HCT116 (cell line): ENCODE measurements at regions not wholly inside any gene's neighbourhood (a gene's known extent, or its start where the extent isn't known, plus 50 kb on each side); places are given as distances from the start of the nearest gene placed in this dataset.

Source experiments
- ATAC-seq: fragments of 200-7000 bp; cut with Tn5 transposase; 2 replicates; pipeline ENCODE4 v1.9.1; 2020; ENCODE audit warnings: mild to moderate bottlenecking, moderate library complexity
- BruUV-seq: library from RNA; stranded (reverse); fragments of 400-500 nt; replicated peaks from 2 replicates; lab custom pipeline; 2021; lab: Mats Ljungman, UMichigan
- CTCF ChIA-PET: fragments of 300-600 bp; sonication (Branson Sonifier 250); formaldehyde crosslinking; loops from one replicate; lab custom pipeline; 2021; ENCODE audit warnings: antibody characterized with exemption; lab: Charles Lee
- POLR2A ChIA-PET: fragments of 300-600, 350-600 bp; sonication (Branson Sonifier 250); formaldehyde crosslinking; loops from one replicate; lab custom pipeline; 2021; ENCODE audit warnings: antibody characterized with exemption; lab: Charles Lee
- RAD21 ChIA-PET, 2 experiments: fragments of 300-600 bp; sonication (Branson Sonifier 250); formaldehyde crosslinking; loops; one replicate each; lab custom pipeline; 2023; ENCODE audit warnings: low total read pairs in 2 of 2; ENCODE audit not compliant: uncharacterized antibody in 2 of 2, unreplicated experiment in 2 of 2, low non-redundant PET in 1 of 2; lab: Charles Lee
- DNase-seq: peaks from one replicate; pipeline ENCODE4 v3.0.0-alpha.2; 2010; ENCODE audit warnings: low read depth, low spot score
- H2AFZ ChIP-seq: fragments of 200-600 bp; shearing (Covaris generic), sonication (generic); 2 replicates; pipeline ENCODE4 v1.6.1; 2017; ENCODE audit warnings: low read depth, mixed run types, mixed read lengths, antibody characterized with exemption, low read length; ENCODE audit not compliant: poor library complexity, severe bottlenecking
- H3K27ac ChIP-seq: 2 replicates; pipeline ENCODE4 v1.5.1; 2012; ENCODE audit warnings: low read depth, low read length
- H3K27me3 ChIP-seq: fragments of 200-600 bp; sonication (generic); 2 replicates; pipeline ENCODE4 v1.6.1; 2016; ENCODE audit warnings: mixed run types, low read length, mixed read lengths; ENCODE audit not compliant: insufficient read depth
- H3K36me3 ChIP-seq, 2 experiments: fragments of 200-500 bp in 1 of 2; fragments of 200-600 bp in 1 of 2; sonication (Bioruptor generic) in 1 of 2; sonication (generic) in 1 of 2; 2 replicates each; pipeline versions ENCODE4 v1.5.1 to v1.6.1; 2014 to 2016; ENCODE audit warnings: low read length in 2 of 2, inconsistent platforms in 1 of 2, mixed read lengths in 1 of 2, mixed run types in 1 of 2; ENCODE audit not compliant: insufficient read depth in 2 of 2, control insufficient read depth in 1 of 2
- H3K4me1 ChIP-seq, 2 experiments: fragments of 200-600 bp in 1 of 2; sonication (generic) in 1 of 2; 2 replicates each; pipeline versions ENCODE4 v1.5.1 to v1.6.1; 2012 to 2017; ENCODE audit warnings: low read length in 2 of 2, inconsistent platforms in 1 of 2, mild to moderate bottlenecking in 1 of 2, mixed read lengths in 1 of 2, mixed run types in 1 of 2, moderate library complexity in 1 of 2; ENCODE audit not compliant: insufficient read depth in 2 of 2, control insufficient read depth in 1 of 2
- H3K4me2 ChIP-seq: fragments of 200-600 bp; sonication (generic); 2 replicates; pipeline ENCODE4 v1.6.1; 2017; ENCODE audit warnings: mixed run types, low read length, mixed read lengths
- H3K4me3 ChIP-seq, 2 experiments: fragments of 200-600 bp in 1 of 2; sonication (generic) in 1 of 2; replicated peaks in 1 of 2; 2 replicates each; pipeline ENCODE4 v1.5.1; 2011 to 2016; ENCODE audit warnings: low read length in 2 of 2, control low read depth in 1 of 2, low read depth in 1 of 2, mild to moderate bottlenecking in 1 of 2, mixed read lengths in 1 of 2, mixed run types in 1 of 2
- H3K79me2 ChIP-seq: fragments of 200-600 bp; sonication (generic); 2 replicates; pipeline ENCODE4 v1.6.1; 2017; ENCODE audit warnings: mild to moderate bottlenecking, mixed run types, low read length, moderate library complexity, mixed read lengths; ENCODE audit not compliant: insufficient read depth
- H3K9ac ChIP-seq: fragments of 200-600 bp; sonication (generic); 2 replicates; pipeline ENCODE4 v1.6.1; 2016; ENCODE audit warnings: low read length, mixed read lengths
- H3K9me2 ChIP-seq: fragments of 200-600 bp; sonication (generic), shearing (Covaris generic); 2 replicates; pipeline ENCODE4 v1.6.1; 2017; ENCODE audit warnings: mixed run types, mild to moderate bottlenecking, moderate library complexity; ENCODE audit not compliant: insufficient read depth
- H3K9me3 ChIP-seq, 2 experiments: fragments of 200-500 bp in 1 of 2; fragments of 200-600 bp in 1 of 2; sonication (Bioruptor generic) in 1 of 2; sonication (generic) in 1 of 2; 2 replicates each; pipeline ENCODE4 v1.6.1; 2014 to 2017; ENCODE audit warnings: low read length in 2 of 2, mixed read lengths in 2 of 2, inconsistent platforms in 1 of 2, low read depth in 1 of 2, mild to moderate bottlenecking in 1 of 2, mixed run types in 1 of 2, moderate library complexity in 1 of 2; ENCODE audit not compliant: control insufficient read depth in 1 of 2, insufficient read depth in 1 of 2
- H4K20me1 ChIP-seq: fragments of 200-600 bp; sonication (generic), shearing (Covaris generic); 2 replicates; pipeline ENCODE4 v1.6.1; 2017; ENCODE audit warnings: mixed run types, mild to moderate bottlenecking, moderate library complexity; ENCODE audit not compliant: insufficient read depth
- CEBPB ChIP-seq: IDR thresholded peaks from 2 replicates; pipeline ENCODE4 v1.6.1; 2012; ENCODE audit warnings: low read depth
- EGR1 ChIP-seq: IDR thresholded peaks from 2 replicates; pipeline ENCODE4 v1.6.1; 2012; ENCODE audit warnings: low read depth
- EZH2phosphoT487 ChIP-seq: fragments of 200-600 bp; IDR thresholded peaks from 2 replicates; pipeline ENCODE4 v1.6.1; 2018; ENCODE audit warnings: antibody characterized with exemption, borderline replicate concordance
- FOSL1 ChIP-seq: IDR thresholded peaks from 2 replicates; pipeline ENCODE4 v1.6.1; 2012; ENCODE audit warnings: low read depth
- JUND ChIP-seq: IDR thresholded peaks from 2 replicates; pipeline ENCODE4 v1.6.1; 2012
- POLR2A ChIP-seq: IDR thresholded peaks from 2 replicates; pipeline ENCODE4 v1.7.0; 2011; ENCODE audit warnings: borderline replicate concordance; ENCODE audit not compliant: insufficient read depth, insufficient read length; ENCODE audit errors: extremely low read depth
- POLR2AphosphoS5 ChIP-seq: IDR thresholded peaks from 2 replicates; pipeline ENCODE4 v1.6.1; 2011; ENCODE audit warnings: mild to moderate bottlenecking, low read depth, low read length, moderate library complexity
- RAD21 ChIP-seq: IDR thresholded peaks from 2 replicates; pipeline ENCODE4 v1.6.1; 2012; ENCODE audit warnings: low read depth, mild to moderate bottlenecking
- SP1 ChIP-seq: IDR thresholded peaks from 2 replicates; pipeline ENCODE4 v1.6.1; 2012; ENCODE audit warnings: low read depth
- TCF7L2 ChIP-seq: IDR thresholded peaks from 2 replicates; pipeline ENCODE4 v1.7.0; 2011; ENCODE audit warnings: borderline replicate concordance, inconsistent platforms; ENCODE audit not compliant: insufficient read depth, insufficient read length; ENCODE audit errors: extremely low read depth
- ZFX ChIP-seq: fragments of 450-650 bp; IDR thresholded peaks from 2 replicates; pipeline ENCODE4 v1.6.1; 2017
- ZNF274 ChIP-seq: fragments of 200-500 bp; sonication (Bioruptor generic); IDR thresholded peaks from 2 replicates; pipeline ENCODE4 v1.6.1; 2014; ENCODE audit warnings: mild to moderate bottlenecking, low read depth, low read length, inconsistent platforms
- intact Hi-C: fragments of 100-400 bp; cut with micrococcal nuclease; formaldehyde crosslinking; loops from 2 replicates; pipeline ENCODE4 v1.10.0; 2022
- TF ChIP-seq, protein P1 (sequence below): IDR thresholded peaks from 2 replicates; pipeline ENCODE4 v1.6.1; 2012
- TF ChIP-seq, protein P2 (sequence below), 3 experiments: fragments of 200-600 bp in 1 of 3; sonication (generic) in 1 of 3; IDR thresholded peaks in 2 of 3; conservative IDR thresholded peaks in 1 of 3; 2 replicates each; pipeline ENCODE4 v1.5.1; 2012 to 2017; ENCODE audit warnings: low read depth in 2 of 3, low read length in 2 of 3, antibody characterized with exemption in 1 of 3, borderline replicate concordance in 1 of 3, control low read depth in 1 of 3, mild to moderate bottlenecking in 1 of 3, mixed read lengths in 1 of 3, mixed run types in 1 of 3, moderate library complexity in 1 of 3; ENCODE audit not compliant: insufficient read depth in 1 of 3
- TF ChIP-seq, protein P3 (sequence below): IDR thresholded peaks from 2 replicates; pipeline ENCODE4 v1.6.1; 2012; ENCODE audit warnings: low read depth

DNA sequence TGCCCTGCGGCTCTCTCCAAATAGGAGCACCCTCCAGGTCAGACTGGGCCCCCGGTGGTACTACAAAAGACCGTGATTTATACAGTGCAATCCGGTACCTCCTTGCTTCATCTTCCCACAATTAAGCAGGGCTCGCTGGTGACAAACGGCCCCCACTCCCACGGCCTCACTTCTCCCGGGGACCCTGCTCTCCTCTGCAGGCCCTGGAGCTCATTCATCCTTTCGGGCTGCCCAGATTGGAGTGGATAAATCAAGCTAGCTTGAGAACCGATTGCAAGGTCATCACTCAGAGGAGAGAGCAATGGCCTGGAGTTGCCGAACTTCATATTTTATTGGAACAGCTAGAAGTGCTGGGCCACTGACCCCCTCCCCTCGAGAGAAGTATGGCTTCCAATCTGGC is 193.5 kb upstream of the IRX6 start:
- Histone ChIP-seq H3K79me2 (no peaks in the 10 kb centered on the region), H3K4me3 (no peak overlapping the region), H3K4me2 (no peak overlapping the region), H2AFZ (no peak overlapping the region), H3K9ac (no peak overlapping the region), H3K27ac (no peak overlapping the region), H4K20me1 (no peaks in the 10 kb centered on the region), H3K27me3 (peaks cover 4% of the 10 kb centered on the region; the same call in 1 of the 2 replicates), H3K9me3 (no peaks in the 10 kb centered on the region), H3K9me2 (no peaks in the 10 kb centered on the region), H3K4me1 (no peaks in the 10 kb centered on the region), H3K36me3 (no peaks in the 10 kb centered on the region)
- TF ChIP-seq EGR1 (no peak), CEBPB (no peak), SP1 (no peak), POLR2AphosphoS5 (no peak), ZFX (no peak), EZH2phosphoT487 (no peak), FOSL1 (no peak)
- TF ChIP-seq, protein P1, sequence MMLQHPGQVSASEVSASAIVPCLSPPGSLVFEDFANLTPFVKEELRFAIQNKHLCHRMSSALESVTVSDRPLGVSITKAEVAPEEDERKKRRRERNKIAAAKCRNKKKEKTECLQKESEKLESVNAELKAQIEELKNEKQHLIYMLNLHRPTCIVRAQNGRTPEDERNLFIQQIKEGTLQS, result no peak
- ChIA-PET RAD21 (no interaction called here), POLR2A (no interaction called here), CTCF (no interaction called here)
- intact Hi-C loops, result no loop called here
- no peak for ATAC-seq
- DNase-seq, result no peak
- no TSS peak for BruUV-seq

DNA sequence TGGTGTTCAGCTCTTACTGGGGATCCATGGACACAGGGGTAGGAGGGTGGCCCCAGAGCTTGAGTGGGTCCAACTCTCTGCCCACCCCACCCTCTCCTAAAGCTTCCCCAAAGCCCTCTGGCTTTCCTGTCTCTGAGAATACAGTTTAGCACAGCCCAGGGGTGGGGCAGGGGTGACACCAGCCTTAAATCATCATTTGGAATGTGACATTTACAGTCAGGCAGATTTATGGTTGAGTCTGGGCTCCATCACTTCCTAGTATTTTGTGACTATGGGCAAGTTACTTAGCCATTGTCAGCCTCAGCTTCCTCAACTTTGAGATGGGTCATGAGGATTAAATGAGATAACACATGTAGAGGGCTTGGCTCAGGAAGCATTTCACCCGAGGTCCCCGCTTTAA is 193.1 kb upstream of the IRX6 start:
- no peak for DNase-seq
- Histone ChIP-seq H2AFZ (no peak overlapping the region), H3K4me1 (no peaks in the 10 kb centered on the region), H3K9me2 (no peaks in the 10 kb centered on the region), H3K4me2 (no peak overlapping the region), H3K36me3 (no peaks in the 10 kb centered on the region), H3K27me3 (peaks cover 4% of the 10 kb centered on the region; the same call in 1 of the 2 replicates), H3K79me2 (no peaks in the 10 kb centered on the region), H4K20me1 (no peaks in the 10 kb centered on the region), H3K4me3 (no peak overlapping the region), H3K9ac (no peak overlapping the region), H3K27ac (no peak overlapping the region), H3K9me3 (no peaks in the 10 kb centered on the region)
- CTCF ChIA-PET, result no interaction called here
- POLR2A ChIA-PET, result no interaction called here
- ATAC-seq, result 0 out of 2 replicates have a peak, but pooled peaks have one; percentile 6
- intact Hi-C loops, result no loop called here
- no TSS peak for BruUV-seq
- RAD21 ChIA-PET, result no interaction called here
- TF ChIP-seq, protein P2, sequence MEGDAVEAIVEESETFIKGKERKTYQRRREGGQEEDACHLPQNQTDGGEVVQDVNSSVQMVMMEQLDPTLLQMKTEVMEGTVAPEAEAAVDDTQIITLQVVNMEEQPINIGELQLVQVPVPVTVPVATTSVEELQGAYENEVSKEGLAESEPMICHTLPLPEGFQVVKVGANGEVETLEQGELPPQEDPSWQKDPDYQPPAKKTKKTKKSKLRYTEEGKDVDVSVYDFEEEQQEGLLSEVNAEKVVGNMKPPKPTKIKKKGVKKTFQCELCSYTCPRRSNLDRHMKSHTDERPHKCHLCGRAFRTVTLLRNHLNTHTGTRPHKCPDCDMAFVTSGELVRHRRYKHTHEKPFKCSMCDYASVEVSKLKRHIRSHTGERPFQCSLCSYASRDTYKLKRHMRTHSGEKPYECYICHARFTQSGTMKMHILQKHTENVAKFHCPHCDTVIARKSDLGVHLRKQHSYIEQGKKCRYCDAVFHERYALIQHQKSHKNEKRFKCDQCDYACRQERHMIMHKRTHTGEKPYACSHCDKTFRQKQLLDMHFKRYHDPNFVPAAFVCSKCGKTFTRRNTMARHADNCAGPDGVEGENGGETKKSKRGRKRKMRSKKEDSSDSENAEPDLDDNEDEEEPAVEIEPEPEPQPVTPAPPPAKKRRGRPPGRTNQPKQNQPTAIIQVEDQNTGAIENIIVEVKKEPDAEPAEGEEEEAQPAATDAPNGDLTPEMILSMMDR (IDR thresholded peaks at IDR 0.05 in 2 of 3, conservative IDR thresholded peaks at IDR 0.05 in 1 of 3; ENCODE audit: borderline replicate concordance in 1 of 3, insufficient read depth in 1 of 3, low read depth in 2 of 3, low read length in 2 of 3), result no peak
- TF ChIP-seq SP1 (no peak), POLR2A (no peak), ZFX (no peak), TCF7L2 (no peak), RAD21 (no peak), EZH2phosphoT487 (no peak), POLR2AphosphoS5 (no peak), ZNF274 (no peak), JUND (no peak)
- TF ChIP-seq, protein P1, result no peak
- TF ChIP-seq, protein P3, sequence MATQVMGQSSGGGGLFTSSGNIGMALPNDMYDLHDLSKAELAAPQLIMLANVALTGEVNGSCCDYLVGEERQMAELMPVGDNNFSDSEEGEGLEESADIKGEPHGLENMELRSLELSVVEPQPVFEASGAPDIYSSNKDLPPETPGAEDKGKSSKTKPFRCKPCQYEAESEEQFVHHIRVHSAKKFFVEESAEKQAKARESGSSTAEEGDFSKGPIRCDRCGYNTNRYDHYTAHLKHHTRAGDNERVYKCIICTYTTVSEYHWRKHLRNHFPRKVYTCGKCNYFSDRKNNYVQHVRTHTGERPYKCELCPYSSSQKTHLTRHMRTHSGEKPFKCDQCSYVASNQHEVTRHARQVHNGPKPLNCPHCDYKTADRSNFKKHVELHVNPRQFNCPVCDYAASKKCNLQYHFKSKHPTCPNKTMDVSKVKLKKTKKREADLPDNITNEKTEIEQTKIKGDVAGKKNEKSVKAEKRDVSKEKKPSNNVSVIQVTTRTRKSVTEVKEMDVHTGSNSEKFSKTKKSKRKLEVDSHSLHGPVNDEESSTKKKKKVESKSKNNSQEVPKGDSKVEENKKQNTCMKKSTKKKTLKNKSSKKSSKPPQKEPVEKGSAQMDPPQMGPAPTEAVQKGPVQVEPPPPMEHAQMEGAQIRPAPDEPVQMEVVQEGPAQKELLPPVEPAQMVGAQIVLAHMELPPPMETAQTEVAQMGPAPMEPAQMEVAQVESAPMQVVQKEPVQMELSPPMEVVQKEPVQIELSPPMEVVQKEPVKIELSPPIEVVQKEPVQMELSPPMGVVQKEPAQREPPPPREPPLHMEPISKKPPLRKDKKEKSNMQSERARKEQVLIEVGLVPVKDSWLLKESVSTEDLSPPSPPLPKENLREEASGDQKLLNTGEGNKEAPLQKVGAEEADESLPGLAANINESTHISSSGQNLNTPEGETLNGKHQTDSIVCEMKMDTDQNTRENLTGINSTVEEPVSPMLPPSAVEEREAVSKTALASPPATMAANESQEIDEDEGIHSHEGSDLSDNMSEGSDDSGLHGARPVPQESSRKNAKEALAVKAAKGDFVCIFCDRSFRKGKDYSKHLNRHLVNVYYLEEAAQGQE, result no peak
